ENCODE measurements at regions not wholly inside any gene's neighbourhood (a gene's known extent, or its start where the extent isn't known, plus 50 kb on each side); places are given as distances from the start of the nearest gene placed in this dataset.

- no peak overlapping the region for H4K5ac ChIP-seq (ENCODE audit: low read depth, low read length)
- dilution Hi-C loops (cut with HindIII; ENCODE audit: low sequenced_read_pairs, unreplicated experiment), result no loop called here
- BruUV-seq (replicated peaks), result no TSS peak
- H3K27ac ChIP-seq (ENCODE audit: insufficient read depth, low read length), result no peak overlapping the region
- WGBS, 2 experiments (ENCODE audit: extremely low coverage in 2 of 2, insufficient read length in 1 of 2), result no CpG with 5 or more reads among the region's 3 CpGs
- H3K4me2 ChIP-seq (ENCODE audit: low read depth, low read length), result no peak overlapping the region
- no peak overlapping the region for H4K91ac ChIP-seq (ENCODE audit: insufficient read depth, low read depth, low read length)
- no peaks in the 10 kb centered on the region for H3K36me3 ChIP-seq (ENCODE audit: control insufficient read depth, insufficient read depth, low read length)
- H3K23ac ChIP-seq (ENCODE audit: low read depth, low read length), result no peak overlapping the region
- H3K9ac ChIP-seq (ENCODE audit: low read depth, low read length), result no peak overlapping the region
- in situ Hi-C loops (cut with MboI; ENCODE audit: low sequenced_read_pairs), result loop anchor here (5.0 to 25.0 kb wide), 2 partner anchors 1414 to 1924 kb away; no protein-coding TSS in a partner anchor
- H2AFZ ChIP-seq (replicated peaks; ENCODE audit: low read length, poor library complexity), result no peak overlapping the region
- CTCF ChIA-PET, result no interaction called here
- H3K56ac ChIP-seq (ENCODE audit: extremely low read depth, insufficient read depth, low read length), result no peak overlapping the region
- H3K18ac ChIP-seq (ENCODE audit: low read depth, low read length), result no peak overlapping the region
- no peak for TF ChIP-seq CHD1 (IDR thresholded peaks at IDR 0.05; ENCODE audit: low read depth, low read length)
- no peak for TF ChIP-seq CTCF (conservative IDR thresholded peaks at IDR 0.05; ENCODE audit: low read depth, low read length)
- TF ChIP-seq CEBPB (IDR thresholded peaks at IDR 0.05; ENCODE audit: low read depth, low read length), result no peak
- no peak for TF ChIP-seq RCOR1 (IDR thresholded peaks at IDR 0.05; ENCODE audit: insufficient replicate concordance, low read length)
- no peaks in the 10 kb centered on the region for H3K9me3 ChIP-seq (ENCODE audit: control insufficient read depth, insufficient read depth, low read length)
- H3K4me3 ChIP-seq (ENCODE audit: insufficient read depth, low read depth, low read length), result no peak overlapping the region
- no peak overlapping the region for H2BK15ac ChIP-seq (ENCODE audit: low read depth, low read length)
- H3K9me1 ChIP-seq (ENCODE audit: insufficient read depth, low read length), result no peaks in the 10 kb centered on the region
- H4K8ac ChIP-seq (ENCODE audit: low read depth in 2 of 2, low read length in 2 of 2), result no peak overlapping the region
- no peaks in the 10 kb centered on the region for H3K27me3 ChIP-seq (ENCODE audit: control insufficient read depth, insufficient read depth, low read length)
- POLR2A ChIA-PET (ENCODE audit: unreplicated experiment), result no interaction called here
- H2BK5ac ChIP-seq (ENCODE audit: low read depth, low read length, poor library complexity, severe bottlenecking), result no peak overlapping the region
- no peaks in the 10 kb centered on the region for H4K20me1 ChIP-seq (ENCODE audit: insufficient read depth, low read length)
- H2BK120ac ChIP-seq (ENCODE audit: low read depth, low read length), result no peak overlapping the region
- H3K14ac ChIP-seq (replicated peaks; ENCODE audit: low read depth, low read length), result no peak overlapping the region
- ATAC-seq (ENCODE audit: low read depth) (no peak), DNase-seq (no peak)
- H3K4me1 ChIP-seq (ENCODE audit: control insufficient read depth, insufficient read depth, low read length), result no peaks in the 10 kb centered on the region
- intact Hi-C loops (cut with micrococcal nuclease), result loop anchor here (5.0 kb wide), 2 partner anchors 369 to 1919 kb away; no protein-coding TSS in a partner anchor
- no peaks in the 10 kb centered on the region for H3K79me1 ChIP-seq (ENCODE audit: low read depth in 1 of 2, low read length in 2 of 2)
- H2AK5ac ChIP-seq (ENCODE audit: low read depth, low read length), result no peak overlapping the region
- H2BK20ac ChIP-seq (ENCODE audit: low read depth, low read length), result no peak overlapping the region
- no peak overlapping the region for H2AK9ac ChIP-seq (replicated peaks; ENCODE audit: low read depth, low read length, poor library complexity)
- H3K4ac ChIP-seq (ENCODE audit: low read depth, low read length), result no peak overlapping the region
Measured at GRCh38 chr2:137836671-137837070, 127.6 kb upstream of the HNMT start.

All from IMR-90 (cell line).